ENCODE measurements at regions not wholly inside any gene's neighbourhood (a gene's known extent, or its start where the extent isn't known, plus 50 kb on each side); places are given as distances from the start of the nearest gene placed in this dataset.

- DNase-seq: no peak
- Histone ChIP-seq H3K36me3 (replicated peaks) (no peaks in the 10 kb centered on the region), H3K27ac (no peak overlapping the region), H3K4me3 (ENCODE audit: low read depth, low read length) (no peak overlapping the region), H3K27me3 (replicated peaks) (no peaks in the 10 kb centered on the region)
- in situ Hi-C loops (cut with HindIII; ENCODE audit: low pct_ligation_motif_present, low sequenced_read_pairs): no loop called here
- no peak for TF ChIP-seq CTCF (IDR thresholded peaks at IDR 0.05; ENCODE audit: low read depth, low read length, missing control alignments)
These were observed 610.9 kb upstream of the MAN1A1 start for GRCh38 chr6:119960456-119960855.

- H3K27ac ChIP-seq: no peak overlapping the region
- no peaks in the 10 kb centered on the region for H3K36me3 ChIP-seq (replicated peaks)
- TF ChIP-seq CTCF (IDR thresholded peaks at IDR 0.05; ENCODE audit: low read depth, low read length, missing control alignments): no peak
- H3K4me3 ChIP-seq (ENCODE audit: low read depth, low read length): no peak overlapping the region
- H3K27me3 ChIP-seq (replicated peaks): no peaks in the 10 kb centered on the region
- in situ Hi-C loops (cut with HindIII; ENCODE audit: low pct_ligation_motif_present, low sequenced_read_pairs): no loop called here
- no peak for DNase-seq
These were observed 610.5 kb upstream of the MAN1A1 start for GRCh38 chr6:119960036-119960435.

DNA sequence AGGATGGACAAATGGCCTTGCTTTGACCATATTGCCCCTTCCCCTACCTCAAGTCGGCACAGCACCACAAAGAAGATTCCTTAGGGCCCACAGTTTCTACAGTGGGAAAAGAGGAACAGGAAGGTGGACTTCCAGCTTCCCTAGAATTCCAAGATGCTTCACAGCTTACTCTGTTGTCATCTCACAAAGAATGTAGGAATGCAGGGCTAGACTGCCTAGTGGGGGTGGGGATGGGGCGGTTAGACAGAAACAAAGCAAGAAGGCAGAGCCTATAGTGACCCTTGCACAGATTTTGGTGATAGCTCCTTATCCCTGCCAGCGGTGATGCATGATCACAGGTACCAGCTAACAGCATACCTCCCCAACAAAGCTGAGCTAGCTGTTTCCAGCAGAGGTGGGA lies 607.6 kb upstream of the MAN1A1 start:
- Histone ChIP-seq H3K27me3 (replicated peaks) (no peaks in the 10 kb centered on the region), H3K4me3 (ENCODE audit: low read depth, low read length) (no peak overlapping the region), H3K36me3 (replicated peaks) (no peaks in the 10 kb centered on the region), H3K27ac (no peak overlapping the region)
- in situ Hi-C loops (cut with HindIII; ENCODE audit: low pct_ligation_motif_present, low sequenced_read_pairs): no loop called here
- DNase-seq: no peak
- no peak for TF ChIP-seq CTCF (IDR thresholded peaks at IDR 0.05; ENCODE audit: low read depth, low read length, missing control alignments)

GRCh38 chr6:119952696-119953095 lies 603.1 kb upstream of the MAN1A1 start:
- no peak overlapping the region for H3K4me3 ChIP-seq (ENCODE audit: low read depth, low read length)
- H3K36me3 ChIP-seq (replicated peaks): no peaks in the 10 kb centered on the region
- H3K27ac ChIP-seq: no peak overlapping the region
- no peak for DNase-seq
- no peaks in the 10 kb centered on the region for H3K27me3 ChIP-seq (replicated peaks)
- in situ Hi-C loops (cut with HindIII; ENCODE audit: low pct_ligation_motif_present, low sequenced_read_pairs): no loop called here
- TF ChIP-seq CTCF (IDR thresholded peaks at IDR 0.05; ENCODE audit: low read depth, low read length, missing control alignments): no peak

DNA sequence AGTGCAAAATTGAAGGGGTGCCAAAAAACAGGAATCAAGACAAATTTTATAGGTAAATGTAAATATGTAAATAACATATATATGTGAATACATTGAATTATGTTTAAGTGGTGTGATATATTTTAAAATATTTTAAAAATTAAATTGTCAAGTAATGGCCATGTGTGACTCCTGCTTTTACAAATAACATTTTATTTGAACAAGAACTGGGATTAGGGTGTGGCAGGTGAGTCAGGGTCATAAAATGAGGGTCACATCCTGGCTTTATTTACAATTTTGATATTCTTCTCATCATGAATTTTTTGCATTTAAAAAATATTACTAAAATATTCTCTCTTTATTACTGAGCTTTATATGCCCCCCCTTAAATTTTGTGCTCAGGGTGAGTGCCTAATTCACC lies 601.1 kb upstream of the MAN1A1 start:
- TF ChIP-seq CTCF (IDR thresholded peaks at IDR 0.05; ENCODE audit: low read depth, low read length, missing control alignments): no peak
- Histone ChIP-seq H3K27me3 (replicated peaks) (no peaks in the 10 kb centered on the region), H3K27ac (no peak overlapping the region), H3K36me3 (replicated peaks) (no peaks in the 10 kb centered on the region), H3K4me3 (ENCODE audit: low read depth, low read length) (no peak overlapping the region)
- in situ Hi-C loops (cut with HindIII; ENCODE audit: low pct_ligation_motif_present, low sequenced_read_pairs): no loop called here
- DNase-seq: no peak

- in situ Hi-C loops (cut with HindIII; ENCODE audit: low pct_ligation_motif_present, low sequenced_read_pairs): no loop called here
- H3K36me3 ChIP-seq (replicated peaks): no peaks in the 10 kb centered on the region
- H3K27ac ChIP-seq: no peak overlapping the region
- no peak for DNase-seq
- no peak for TF ChIP-seq CTCF (IDR thresholded peaks at IDR 0.05; ENCODE audit: low read depth, low read length, missing control alignments)
- H3K4me3 ChIP-seq (ENCODE audit: low read depth, low read length): no peak overlapping the region
- no peaks in the 10 kb centered on the region for H3K27me3 ChIP-seq (replicated peaks)
These were observed 592.7 kb upstream of the MAN1A1 start for GRCh38 chr6:119942078-119942752.

Data from brain microvascular endothelial cell (primary cell).